Endothelial cell of umbilical vein (primary cell): ENCODE measurements at regions not wholly inside any gene's neighbourhood (a gene's known extent, or its start where the extent isn't known, plus 50 kb on each side); places are given as distances from the start of the nearest gene placed in this dataset.

Experiments used
- BruUV-seq: library from RNA; stranded (reverse); fragments of 400-500 nt; replicated peaks from 2 replicates; lab custom pipeline; 2021; lab: Mats Ljungman, UMichigan
- CTCF ChIA-PET: fragments of 300-600, 350-600 bp; sonication (Branson Sonifier 250); formaldehyde crosslinking; loops from one replicate; lab custom pipeline; 2021; ENCODE audit warnings: antibody characterized with exemption, inconsistent platforms; lab: Charles Lee
- POLR2A ChIA-PET: fragments of 300-600, 350-600 bp; sonication (Branson Sonifier 250); formaldehyde crosslinking; loops from one replicate; lab custom pipeline; 2021; ENCODE audit warnings: antibody characterized with exemption, inconsistent platforms; lab: Charles Lee
- DNase-seq: peaks from one replicate; pipeline ENCODE4 v3.0.0-alpha.2; 2011; ENCODE audit warnings: low read depth, low spot score
- FAIRE-seq: peaks from 2 replicates; lab custom pipeline; 2011; peaks lifted over from hg19 to GRCh38; lab: Jason Lieb, UNC
- H2AFZ ChIP-seq: 2 replicates; pipeline ENCODE4 v1.6.0; 2012; ENCODE audit warnings: low read depth, low read length, control low read depth, inconsistent platforms
- H3K27ac ChIP-seq: 2 replicates; pipeline ENCODE4 v1.5.1; 2011; ENCODE audit warnings: low read depth, mild to moderate bottlenecking, control low read depth, low read length, moderate library complexity; ENCODE audit not compliant: insufficient read depth
- H3K27me3 ChIP-seq, 2 experiments: 2 replicates each; pipeline versions ENCODE4 v1.6.0 to v1.6.1; 2011; ENCODE audit warnings: low read length in 2 of 2, mixed read lengths in 1 of 2; ENCODE audit not compliant: control insufficient read depth in 2 of 2, insufficient read depth in 2 of 2
- H3K36me3 ChIP-seq, 2 experiments: 2 replicates in 1 of 2; 3 replicates in 1 of 2; pipeline ENCODE4 v1.5.1; 2011; ENCODE audit warnings: low read length in 2 of 2, mild to moderate bottlenecking in 1 of 2, moderate library complexity in 1 of 2; ENCODE audit not compliant: control insufficient read depth in 2 of 2, insufficient read depth in 2 of 2; ENCODE audit errors: extremely low read depth in 1 of 2
- H3K4me1 ChIP-seq: 3 replicates; pipeline ENCODE4 v1.5.1; 2011; ENCODE audit warnings: mild to moderate bottlenecking, low read length; ENCODE audit not compliant: control insufficient read depth, insufficient read depth; ENCODE audit errors: extremely low read depth
- H3K4me2 ChIP-seq: 2 replicates; pipeline ENCODE4 v1.6.1; 2011; ENCODE audit warnings: low read length, control low read depth, mixed read lengths; ENCODE audit not compliant: insufficient read depth
- H3K4me3 ChIP-seq, 3 experiments: fragments of 200-600 bp in 1 of 3; sonication (generic), shearing (Covaris generic) in 1 of 3; replicated peaks in 1 of 3; 2 replicates each; pipeline ENCODE4 v1.5.1; 2011 to 2016; ENCODE audit warnings: control low read depth in 3 of 3, low read length in 3 of 3, mild to moderate bottlenecking in 2 of 3, inconsistent platforms in 1 of 3, low read depth in 1 of 3, moderate library complexity in 1 of 3; ENCODE audit not compliant: insufficient read depth in 1 of 3
- H3K79me2 ChIP-seq: 2 replicates; pipeline ENCODE4 v1.6.0; 2012; ENCODE audit warnings: low read length, inconsistent platforms; ENCODE audit not compliant: control insufficient read depth, insufficient read depth
- H3K9ac ChIP-seq: replicated peaks from 2 replicates; pipeline ENCODE3; 2011; ENCODE audit warnings: low read length, control low read depth; ENCODE audit not compliant: insufficient read depth; ENCODE audit errors: extremely low read depth
- H3K9me1 ChIP-seq: replicated peaks from 3 replicates; pipeline ENCODE4 v1.6.0; 2011; ENCODE audit warnings: mild to moderate bottlenecking, low read length; ENCODE audit not compliant: control insufficient read depth, insufficient read depth; ENCODE audit errors: extremely low read depth
- H3K9me3 ChIP-seq: replicated peaks from 2 replicates; pipeline ENCODE4 v1.5.1; 2012; ENCODE audit warnings: low read length, inconsistent platforms; ENCODE audit not compliant: control insufficient read depth, insufficient read depth
- H4K20me1 ChIP-seq: replicated peaks from 2 replicates; pipeline ENCODE3; 2011; ENCODE audit warnings: mild to moderate bottlenecking, low read length; ENCODE audit not compliant: control insufficient read depth, insufficient read depth; ENCODE audit errors: extremely low read depth
- EZH2 ChIP-seq: IDR thresholded peaks from 2 replicates; pipeline ENCODE4 v1.6.1; 2012; ENCODE audit warnings: borderline replicate concordance, low read depth, mild to moderate bottlenecking, moderate library complexity, low read length, inconsistent platforms; ENCODE audit not compliant: severe bottlenecking
- FOS ChIP-seq: IDR thresholded peaks from 2 replicates; pipeline ENCODE4 v1.6.1; 2011; ENCODE audit warnings: mild to moderate bottlenecking, low read length, moderate library complexity, borderline replicate concordance; ENCODE audit not compliant: insufficient read depth
- GATA2 ChIP-seq: IDR thresholded peaks from 2 replicates; pipeline ENCODE4 v1.7.0; 2011; ENCODE audit warnings: low read depth, mild to moderate bottlenecking, moderate library complexity, mixed read lengths, low read length; ENCODE audit not compliant: insufficient read length, insufficient read depth
- JUN ChIP-seq: IDR thresholded peaks from 2 replicates; pipeline ENCODE4 v1.6.1; 2011; ENCODE audit warnings: borderline replicate concordance, low read depth; ENCODE audit not compliant: insufficient read length, insufficient read depth
- MYC ChIP-seq: IDR thresholded peaks from one replicate; pipeline ENCODE4 v1.6.1; 2011; ENCODE audit warnings: mild to moderate bottlenecking, low read depth, low read length
- POLR2A ChIP-seq: IDR thresholded peaks from 2 replicates; pipeline ENCODE4 v1.6.1; 2012; ENCODE audit warnings: low read depth, mild to moderate bottlenecking, control low read depth, low read length
- POLR2AphosphoS5 ChIP-seq: IDR thresholded peaks from 2 replicates; pipeline ENCODE4 v1.6.1; 2012; ENCODE audit warnings: low read depth, mild to moderate bottlenecking, control low read depth, low read length, moderate library complexity; ENCODE audit not compliant: insufficient read depth
- dilution Hi-C: fragments of 300-500 bp; cut with MboI; formaldehyde crosslinking; loops from one replicate; pipeline ENCODE4 v1.15.0; 2019; ENCODE audit warnings: low sequenced_read_pairs; ENCODE audit not compliant: extremely low pct_ligation_motif_present
- intact Hi-C: fragments of 100-400 bp; cut with micrococcal nuclease; formaldehyde crosslinking; loops from one replicate; pipeline ENCODE4 v1.10.0; 2022
- TF ChIP-seq, protein P1 (sequence below): IDR thresholded peaks from 2 replicates; pipeline ENCODE4 v1.6.1; 2011; ENCODE audit not compliant: insufficient read depth, insufficient read length
- TF ChIP-seq, protein P2 (sequence below), 2 donors: IDR thresholded peaks; 1 replicate in 1 of 2; 2 replicates in 1 of 2; pipeline ENCODE4 v1.5.1; 2011; ENCODE audit warnings: low read length in 2 of 2, mild to moderate bottlenecking in 2 of 2, moderate library complexity in 2 of 2, control low read depth in 1 of 2, inconsistent platforms in 1 of 2, low read depth in 1 of 2; ENCODE audit not compliant: insufficient read depth in 1 of 2; ENCODE audit errors: extremely low read depth in 1 of 2

DNA sequence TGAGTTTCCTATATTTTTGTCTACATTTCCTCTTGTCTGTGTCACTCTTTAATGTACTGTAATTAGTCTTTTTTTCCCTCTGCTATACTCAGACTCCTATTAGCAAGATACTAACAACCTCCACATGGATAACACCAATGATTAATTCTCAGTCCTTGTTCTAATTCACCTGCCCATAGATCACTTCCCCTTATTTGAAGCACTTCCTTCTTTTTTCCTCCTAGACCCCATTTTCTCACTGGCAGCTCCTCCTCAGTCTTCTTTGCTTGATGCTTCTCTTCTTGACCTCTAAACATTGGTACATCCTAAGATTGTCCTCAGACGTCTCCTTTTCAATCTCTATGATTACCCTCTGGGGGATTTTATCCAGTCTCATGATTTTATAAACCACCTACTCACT is 98.2 kb upstream of the IMMP2L start:
- POLR2A ChIA-PET = no interaction called here
- intact Hi-C loops = no loop called here

More for the DNA sequence above, 98.2 kb upstream of the IMMP2L start:
- no peak for FAIRE-seq
- Histone ChIP-seq H3K4me1 (no peaks in the 10 kb centered on the region), H3K9ac (no peak overlapping the region), H3K9me3 (no peaks in the 10 kb centered on the region), H3K4me2 (no peak overlapping the region), H3K27me3 (peaks cover 0 to 2% of the 10 kb centered on the region in 2 experiments), H4K20me1 (no peaks in the 10 kb centered on the region), H3K36me3 (no peaks in the 10 kb centered on the region), H2AFZ (no peak overlapping the region), H3K79me2 (no peaks in the 10 kb centered on the region), H3K27ac (no peak overlapping the region), H3K4me3 (no peak overlapping the region), H3K9me1 (no peaks in the 10 kb centered on the region)
- no TSS peak for BruUV-seq
- DNase-seq = no peak
- CTCF ChIA-PET = no interaction called here
- TF ChIP-seq EZH2 (no peak), MYC (no peak), POLR2A (no peak), POLR2AphosphoS5 (no peak), GATA2 (no peak), FOS (no peak), JUN (no peak)
- TF ChIP-seq, protein P1, sequence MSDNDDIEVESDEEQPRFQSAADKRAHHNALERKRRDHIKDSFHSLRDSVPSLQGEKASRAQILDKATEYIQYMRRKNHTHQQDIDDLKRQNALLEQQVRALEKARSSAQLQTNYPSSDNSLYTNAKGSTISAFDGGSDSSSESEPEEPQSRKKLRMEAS = no peak
- TF ChIP-seq, protein P2, sequence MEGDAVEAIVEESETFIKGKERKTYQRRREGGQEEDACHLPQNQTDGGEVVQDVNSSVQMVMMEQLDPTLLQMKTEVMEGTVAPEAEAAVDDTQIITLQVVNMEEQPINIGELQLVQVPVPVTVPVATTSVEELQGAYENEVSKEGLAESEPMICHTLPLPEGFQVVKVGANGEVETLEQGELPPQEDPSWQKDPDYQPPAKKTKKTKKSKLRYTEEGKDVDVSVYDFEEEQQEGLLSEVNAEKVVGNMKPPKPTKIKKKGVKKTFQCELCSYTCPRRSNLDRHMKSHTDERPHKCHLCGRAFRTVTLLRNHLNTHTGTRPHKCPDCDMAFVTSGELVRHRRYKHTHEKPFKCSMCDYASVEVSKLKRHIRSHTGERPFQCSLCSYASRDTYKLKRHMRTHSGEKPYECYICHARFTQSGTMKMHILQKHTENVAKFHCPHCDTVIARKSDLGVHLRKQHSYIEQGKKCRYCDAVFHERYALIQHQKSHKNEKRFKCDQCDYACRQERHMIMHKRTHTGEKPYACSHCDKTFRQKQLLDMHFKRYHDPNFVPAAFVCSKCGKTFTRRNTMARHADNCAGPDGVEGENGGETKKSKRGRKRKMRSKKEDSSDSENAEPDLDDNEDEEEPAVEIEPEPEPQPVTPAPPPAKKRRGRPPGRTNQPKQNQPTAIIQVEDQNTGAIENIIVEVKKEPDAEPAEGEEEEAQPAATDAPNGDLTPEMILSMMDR (IDR thresholded peaks at IDR 0.05; ENCODE audit: extremely low read depth in 1 of 2, insufficient read depth in 1 of 2, low read depth in 1 of 2, low read length in 2 of 2) = no peak
- dilution Hi-C loops = no loop called here
